SK-N-MC (cell line): ENCODE measurements at regions not wholly inside any gene's neighbourhood (a gene's known extent, or its start where the extent isn't known, plus 50 kb on each side); places are given as distances from the start of the nearest gene placed in this dataset.
A peak's percentile ranks its signal among the peaks of the same experiment; 100 is the strongest.
"Not testable (repeated sequence)": the region's sequence is repeated elsewhere in the genome, so short reads cannot be mapped to it uniquely, and the experiment has no call there.

Experiments used
- DNase-seq: peaks from one replicate; pipeline ENCODE4 v3.0.0-alpha.2; 2011; ENCODE audit warnings: low read depth, low spot score
- H3K27ac ChIP-seq: fragments of 200-600 bp; sonication (generic); 2 replicates; pipeline ENCODE4 v1.5.1; 2016; ENCODE audit warnings: mixed run types
- H3K36me3 ChIP-seq: fragments of 200-600 bp; sonication (generic); 2 replicates; pipeline ENCODE4 v1.6.1; 2017; ENCODE audit warnings: antibody characterized with exemption, low read length, mixed read lengths; ENCODE audit not compliant: insufficient read depth
- H3K4me3 ChIP-seq: fragments of 200-600 bp; sonication (generic); 2 replicates; pipeline ENCODE4 v1.5.1; 2016
- H3K9ac ChIP-seq: fragments of 200-600 bp; sonication (generic); 2 replicates; pipeline ENCODE4 v1.8.0; 2017; ENCODE audit warnings: mixed run types, mixed read lengths; ENCODE audit not compliant: insufficient read length
- H3K9me3 ChIP-seq: fragments of 200-600 bp; sonication (generic); 2 replicates; pipeline ENCODE4 v1.6.1; 2017; ENCODE audit warnings: low read depth, mild to moderate bottlenecking, antibody characterized with exemption, low read length, moderate library complexity, mixed read lengths
- EZH2 ChIP-seq: fragments of 200-600 bp; sonication (generic); IDR thresholded peaks from one replicate; pipeline ENCODE4 v1.6.1; 2017; ENCODE audit warnings: antibody characterized with exemption
- FOXP2 ChIP-seq: optimal IDR thresholded peaks from 2 replicates; pipeline ENCODE3; 2011; ENCODE audit warnings: mild to moderate bottlenecking, moderate library complexity; ENCODE audit not compliant: insufficient read depth; ENCODE audit errors: extremely low read length, control extremely low read depth
- POLR2AphosphoS5 ChIP-seq: IDR thresholded peaks from 2 replicates; pipeline ENCODE4 v1.6.1; 2012; ENCODE audit warnings: mild to moderate bottlenecking, low read depth, low read length, borderline replicate concordance

- TF ChIP-seq FOXP2 (no peak), POLR2AphosphoS5 (no peak), EZH2 (no peak)
- no peaks in the 10 kb centered on the region for H3K36me3 ChIP-seq
- no peaks in the 10 kb centered on the region for H3K9me3 ChIP-seq
- no peak overlapping the region for H3K4me3 ChIP-seq
- H3K27ac ChIP-seq: peak overlapping the region; percentile 77
- no peak overlapping the region for H3K9ac ChIP-seq
- no peak for DNase-seq
Observed at GRCh38 chr6:100084991-100085364, 91.0 kb upstream of the MCHR2 start.

- H3K9ac ChIP-seq: no peak overlapping the region
- no peaks in the 10 kb centered on the region for H3K9me3 ChIP-seq
- H3K27ac ChIP-seq: peak overlapping the region; percentile 77
- peak overlapping the region; percentile 32; the same call in 1 of the 2 replicates for H3K4me3 ChIP-seq
- TF ChIP-seq POLR2AphosphoS5 (no peak), EZH2 (no peak), FOXP2 (no peak)
- H3K36me3 ChIP-seq: no peaks in the 10 kb centered on the region
- DNase-seq: peak; percentile 70
Observed at GRCh38 chr6:100084316-100084990, 90.4 kb upstream of the MCHR2 start.

DNA sequence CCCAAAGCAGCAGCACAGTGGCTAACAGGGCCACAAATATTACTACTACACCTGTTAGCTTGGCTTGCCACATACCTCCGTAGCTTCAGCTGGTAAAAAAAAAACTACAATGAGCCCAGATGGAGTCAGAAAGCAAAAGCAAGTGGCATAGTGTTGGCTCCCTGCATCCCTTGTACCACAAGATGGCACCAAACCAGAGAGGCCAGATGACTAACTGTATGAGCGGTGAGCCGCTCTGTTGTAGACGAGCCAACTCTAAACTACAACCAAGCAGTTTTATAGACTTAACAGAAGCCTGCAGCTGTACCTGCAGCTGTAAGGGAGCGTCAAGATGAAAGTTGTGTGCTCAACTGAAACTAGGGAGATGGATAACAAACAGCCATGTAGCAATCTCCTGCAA lies 84.5 kb upstream of the MCHR2 start:
- no peak overlapping the region for H3K4me3 ChIP-seq
- no peaks in the 10 kb centered on the region for H3K9me3 ChIP-seq
- TF ChIP-seq EZH2: no peak
- TF ChIP-seq FOXP2: no peak
- no peak for TF ChIP-seq POLR2AphosphoS5
- no peaks in the 10 kb centered on the region for H3K36me3 ChIP-seq
- H3K27ac ChIP-seq: no peak overlapping the region
- H3K9ac ChIP-seq: no peak overlapping the region
- no peak for DNase-seq

DNA sequence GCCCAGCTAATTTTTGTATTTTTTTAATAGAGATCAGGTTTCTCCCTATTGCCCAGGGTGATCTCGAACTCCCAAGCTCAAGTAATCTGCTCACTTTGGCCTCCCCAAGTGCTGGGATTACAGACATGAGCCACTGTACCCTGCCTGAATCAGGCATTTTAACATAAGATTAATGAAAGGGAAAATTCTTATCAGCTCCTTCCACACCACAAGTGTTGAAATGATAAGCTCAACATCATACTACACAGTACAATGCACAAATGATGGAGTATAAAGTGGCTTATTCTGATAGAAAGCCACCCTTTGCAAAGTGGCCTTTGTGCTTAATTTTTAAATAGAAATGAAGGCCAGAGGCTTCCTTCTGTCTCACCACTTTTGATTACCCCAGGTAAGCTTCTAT lies 71.3 kb upstream of the MCHR2 start:
- H3K36me3 ChIP-seq: no peaks in the 10 kb centered on the region
- no peak for DNase-seq
- H3K9ac ChIP-seq: no peak overlapping the region
- no peak overlapping the region for H3K4me3 ChIP-seq
- TF ChIP-seq FOXP2 (no peak), POLR2AphosphoS5 (no peak), EZH2 (no peak)
- no peak overlapping the region for H3K27ac ChIP-seq
- H3K9me3 ChIP-seq: peaks cover 7% of the 10 kb centered on the region; the same call in 1 of the 2 replicates

DNA sequence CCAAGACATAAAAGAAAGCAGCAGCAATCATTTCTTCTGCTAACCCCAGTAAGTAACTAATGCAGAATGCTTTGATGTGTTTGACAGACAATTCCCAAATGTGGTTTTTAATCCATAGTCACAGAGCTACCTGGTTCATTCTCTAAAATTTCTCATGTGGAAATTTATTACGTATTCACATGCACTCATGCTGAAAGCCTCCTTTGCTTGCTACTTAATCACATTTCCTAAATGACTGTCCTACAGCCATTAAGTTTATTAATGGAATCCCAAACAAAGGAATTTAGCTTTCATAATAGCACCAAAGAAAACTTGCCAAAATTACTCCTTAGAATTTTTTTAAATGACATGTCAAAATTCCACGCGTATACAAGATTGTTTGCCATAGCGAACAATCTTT lies 68.6 kb upstream of the MCHR2 start:
- no peaks in the 10 kb centered on the region for H3K9me3 ChIP-seq
- H3K9ac ChIP-seq: no peak overlapping the region
- DNase-seq: no peak
- TF ChIP-seq POLR2AphosphoS5 (no peak), FOXP2 (no peak), EZH2 (no peak)
- no peak overlapping the region for H3K27ac ChIP-seq
- H3K36me3 ChIP-seq: no peaks in the 10 kb centered on the region
- H3K4me3 ChIP-seq: no peak overlapping the region

DNA sequence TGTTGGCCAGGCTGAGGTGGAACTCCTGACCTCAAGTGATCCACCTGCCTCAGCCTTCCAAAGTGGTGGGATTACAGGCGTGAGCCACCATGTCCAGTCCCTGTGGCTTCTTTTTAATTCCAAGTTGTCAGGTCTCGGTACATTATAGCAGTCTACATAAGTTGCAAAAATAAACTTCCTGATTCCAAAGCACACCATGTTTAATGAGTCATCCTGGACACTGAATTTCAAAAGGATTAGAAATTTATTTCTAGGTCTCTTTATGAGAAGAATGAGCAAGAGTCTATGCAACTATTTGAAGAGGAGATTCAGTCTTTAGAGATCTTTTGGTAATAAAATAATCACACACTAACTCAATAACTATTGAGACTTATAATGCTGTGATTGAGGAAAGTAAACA lies 63.9 kb upstream of the MCHR2 start:
- no peaks in the 10 kb centered on the region for H3K9me3 ChIP-seq
- no peak overlapping the region for H3K27ac ChIP-seq
- DNase-seq: no peak
- TF ChIP-seq EZH2: no peak
- TF ChIP-seq FOXP2: no peak
- TF ChIP-seq POLR2AphosphoS5: no peak
- H3K9ac ChIP-seq: no peak overlapping the region
- no peak overlapping the region for H3K4me3 ChIP-seq
- no peaks in the 10 kb centered on the region for H3K36me3 ChIP-seq

DNA sequence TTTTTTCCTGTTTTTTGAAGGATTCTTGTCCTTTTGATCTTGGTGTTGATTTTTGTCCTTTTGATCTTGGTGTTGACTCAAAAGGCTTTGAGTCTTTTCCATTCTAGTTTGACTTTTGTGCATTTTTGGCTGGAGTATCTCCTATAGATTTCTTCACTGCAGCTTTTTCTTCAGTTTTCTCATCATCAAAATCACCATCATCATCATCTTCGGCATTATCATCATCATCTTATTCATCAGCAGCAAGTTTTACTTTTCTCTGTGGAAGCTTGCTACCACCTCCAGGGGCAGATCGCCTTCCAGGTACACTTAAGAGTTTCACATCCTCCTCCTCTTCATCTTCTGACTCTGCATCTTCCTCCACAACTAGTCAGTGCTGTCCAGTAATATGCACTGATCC lies 56.5 kb upstream of the MCHR2 start:
- H3K9me3 ChIP-seq: no peaks in the 10 kb centered on the region
- TF ChIP-seq FOXP2 (no peak), POLR2AphosphoS5 (no peak), EZH2 (no peak)

DNA sequence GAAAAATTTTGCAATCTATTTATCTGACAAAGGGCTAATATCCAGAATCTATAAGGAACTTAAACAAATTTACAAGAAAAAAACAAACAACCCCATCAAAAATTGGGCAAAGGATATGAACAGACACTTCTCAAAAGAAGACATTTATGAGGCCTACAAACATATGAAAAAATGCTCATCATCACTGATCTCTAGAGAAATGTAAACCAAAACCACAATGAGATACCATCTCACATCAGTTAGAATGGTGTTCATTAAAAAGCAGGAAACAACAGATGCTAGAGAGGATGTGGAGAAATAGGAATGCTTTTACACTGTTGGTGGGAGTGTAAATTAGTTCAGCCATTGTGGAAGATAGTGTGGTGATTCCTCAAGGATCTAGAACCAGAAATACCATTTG lies 49.9 kb upstream of the MCHR2 start:
- not testable (repeated sequence) for H3K9me3 ChIP-seq, H3K4me3 ChIP-seq, H3K27ac ChIP-seq, DNase-seq, H3K36me3 ChIP-seq, H3K9ac ChIP-seq

More for the DNA sequence above, 56.5 kb upstream of the MCHR2 start:
- Histone ChIP-seq H3K36me3 (no peaks in the 10 kb centered on the region), H3K4me3 (no peak overlapping the region), H3K9ac (no peak overlapping the region), H3K27ac (no peak overlapping the region)
- no peak for DNase-seq
